ENCODE measurements at regions not wholly inside any gene's neighbourhood (a gene's known extent, or its start where the extent isn't known, plus 50 kb on each side); places are given as distances from the start of the nearest gene placed in this dataset.

DNA sequence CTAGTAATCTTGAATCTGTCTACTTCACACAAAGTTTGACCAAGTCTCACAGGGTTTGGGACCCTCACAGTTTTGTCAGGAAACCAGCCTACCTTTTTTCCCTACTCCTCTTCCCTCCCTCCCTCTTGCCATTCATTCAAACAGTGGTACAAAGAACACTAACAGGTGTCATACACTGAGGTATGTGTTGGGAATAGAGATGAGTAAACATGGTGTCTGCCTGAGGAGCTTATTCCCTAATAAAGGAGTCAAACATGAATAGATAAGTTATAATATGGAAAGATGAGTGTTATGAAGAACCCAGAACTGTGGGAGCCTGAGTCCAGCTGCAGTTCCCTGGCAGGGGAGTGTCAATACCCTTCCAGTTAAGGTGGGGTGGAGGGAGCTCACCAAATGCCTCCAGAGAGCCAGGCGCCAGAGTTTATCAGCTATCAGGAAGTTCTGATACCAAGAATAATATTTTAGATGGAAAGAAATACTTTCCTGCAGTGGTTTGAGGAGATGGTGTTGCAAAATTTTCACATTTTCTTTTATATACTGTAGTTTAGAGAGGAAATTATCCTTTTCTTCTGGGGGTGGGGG lies 183.4 kb upstream of the NR3C1 start:
- DNase-seq (ENCODE audit: low read depth): no peak

DNA sequence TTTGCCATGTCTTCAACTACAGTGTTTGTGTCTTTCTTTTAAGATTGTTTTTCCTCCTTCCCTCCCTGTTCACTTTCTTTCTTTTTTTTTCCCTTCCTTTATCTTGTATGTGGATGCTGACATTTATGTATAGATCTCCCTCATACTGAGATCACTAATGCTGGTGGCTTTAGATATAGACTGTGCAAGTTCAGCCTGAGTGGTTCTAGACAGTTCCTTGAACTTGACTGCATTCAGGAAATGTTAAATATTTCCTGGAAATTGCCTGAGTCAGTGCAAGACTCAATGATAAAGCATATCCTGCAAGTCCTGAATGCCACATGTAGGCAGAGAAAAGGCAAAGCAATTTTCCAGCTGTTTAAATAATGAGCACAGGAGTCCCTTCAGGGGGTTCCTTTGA lies 182.5 kb upstream of the NR3C1 start:
- no peak for DNase-seq (ENCODE audit: low read depth)

DNA sequence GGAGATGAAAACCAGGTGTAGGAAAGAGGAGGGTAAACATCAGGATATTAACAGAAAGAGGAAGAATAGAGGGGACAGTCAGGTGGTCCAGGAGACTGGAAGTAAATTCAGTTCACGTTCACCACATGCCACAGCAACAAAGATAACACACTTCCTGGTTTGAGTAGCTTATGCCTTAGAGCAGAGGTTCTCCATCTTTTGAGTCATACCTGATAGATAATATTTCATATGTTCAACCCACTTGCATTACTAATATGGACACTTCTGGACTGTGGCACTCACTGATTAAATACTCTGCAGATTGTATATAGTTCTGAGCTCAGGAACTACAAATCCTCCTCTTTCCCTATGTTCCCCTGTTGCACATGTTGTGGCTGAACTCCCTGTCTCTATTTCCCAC lies 179.9 kb upstream of the NR3C1 start:
- DNase-seq (ENCODE audit: low read depth): no peak

DNA sequence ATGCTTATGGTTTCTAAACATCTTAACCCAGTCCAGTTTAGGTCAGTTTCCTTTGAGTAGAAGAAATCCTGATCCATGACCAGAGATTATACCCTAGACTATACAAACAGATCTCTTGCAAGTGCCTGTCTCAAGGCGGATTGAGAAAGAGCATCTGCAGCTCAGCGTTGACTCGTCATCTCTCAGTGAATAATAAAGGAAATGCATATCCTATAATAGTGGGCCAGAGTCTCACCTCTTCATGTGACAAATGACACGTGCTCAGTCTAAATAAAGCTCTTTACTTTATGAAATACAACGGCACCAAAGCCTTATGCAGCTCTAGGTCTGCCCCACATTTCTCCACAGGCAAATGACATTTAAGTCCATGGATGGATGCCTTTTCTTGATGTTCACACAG lies 179.4 kb upstream of the NR3C1 start:
- peak; percentile 80 for DNase-seq (ENCODE audit: low read depth)

DNA sequence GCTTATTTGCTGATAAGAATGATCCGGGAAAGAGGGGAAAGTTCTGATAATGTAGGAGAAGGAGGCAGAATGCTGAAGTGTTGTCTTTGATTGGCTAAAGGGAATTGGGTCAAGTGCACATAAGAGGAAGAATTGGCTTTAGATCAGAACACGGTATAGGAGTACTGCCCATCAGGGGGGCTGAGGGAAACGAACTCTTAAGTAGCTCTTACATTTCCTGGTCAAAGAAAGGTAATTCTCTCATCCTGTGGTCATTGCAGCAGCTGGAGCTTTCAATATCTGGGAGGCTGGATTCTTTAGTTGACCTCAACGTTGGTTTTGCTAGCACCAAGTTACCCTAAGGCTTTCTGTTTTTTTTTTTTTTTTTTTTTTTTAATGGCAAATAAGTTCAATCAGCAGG lies 178.7 kb upstream of the NR3C1 start:
- no peak for DNase-seq (ENCODE audit: low read depth)

DNA sequence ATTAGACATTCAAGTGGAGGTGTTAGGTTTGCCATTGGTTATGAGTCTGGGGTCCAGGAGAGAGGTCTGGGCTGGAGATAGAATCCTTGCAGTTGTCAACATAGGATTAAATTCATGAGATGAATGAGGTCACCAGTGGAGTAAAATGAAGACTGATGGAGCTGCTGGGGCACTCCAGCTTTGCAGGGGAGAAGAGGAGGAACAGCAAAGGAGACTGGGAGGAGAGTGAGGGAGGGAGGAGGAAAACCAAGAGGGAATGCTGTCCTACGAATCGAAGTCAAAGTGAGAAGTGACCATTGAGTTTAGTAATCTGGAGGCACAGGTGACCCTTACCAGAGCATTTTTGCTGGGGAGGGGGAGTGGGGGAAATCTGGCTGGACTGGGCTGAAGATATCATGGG lies 178.2 kb upstream of the NR3C1 start:
- DNase-seq (ENCODE audit: low read depth): no peak

DNA sequence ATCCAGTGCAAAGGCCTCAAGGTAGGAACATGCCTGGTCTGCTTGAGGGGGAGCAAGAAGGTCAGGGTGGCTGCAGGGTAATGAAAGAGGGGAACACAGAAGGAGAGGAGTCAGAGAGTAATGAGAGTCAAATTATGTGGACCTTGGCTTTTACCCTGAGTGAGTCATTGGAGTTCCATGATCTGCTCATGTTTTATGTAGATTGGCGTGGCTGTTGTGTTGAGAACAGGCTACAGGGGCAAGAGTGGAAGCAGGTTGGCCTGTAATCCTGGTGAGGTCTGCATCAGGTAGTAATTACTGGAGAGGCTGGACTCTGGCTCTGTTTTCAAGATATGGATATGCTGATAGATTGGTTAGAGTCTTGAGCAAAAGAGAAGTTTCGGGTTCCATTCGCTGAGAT lies 177.7 kb upstream of the NR3C1 start:
- DNase-seq (ENCODE audit: low read depth): no peak

DNA sequence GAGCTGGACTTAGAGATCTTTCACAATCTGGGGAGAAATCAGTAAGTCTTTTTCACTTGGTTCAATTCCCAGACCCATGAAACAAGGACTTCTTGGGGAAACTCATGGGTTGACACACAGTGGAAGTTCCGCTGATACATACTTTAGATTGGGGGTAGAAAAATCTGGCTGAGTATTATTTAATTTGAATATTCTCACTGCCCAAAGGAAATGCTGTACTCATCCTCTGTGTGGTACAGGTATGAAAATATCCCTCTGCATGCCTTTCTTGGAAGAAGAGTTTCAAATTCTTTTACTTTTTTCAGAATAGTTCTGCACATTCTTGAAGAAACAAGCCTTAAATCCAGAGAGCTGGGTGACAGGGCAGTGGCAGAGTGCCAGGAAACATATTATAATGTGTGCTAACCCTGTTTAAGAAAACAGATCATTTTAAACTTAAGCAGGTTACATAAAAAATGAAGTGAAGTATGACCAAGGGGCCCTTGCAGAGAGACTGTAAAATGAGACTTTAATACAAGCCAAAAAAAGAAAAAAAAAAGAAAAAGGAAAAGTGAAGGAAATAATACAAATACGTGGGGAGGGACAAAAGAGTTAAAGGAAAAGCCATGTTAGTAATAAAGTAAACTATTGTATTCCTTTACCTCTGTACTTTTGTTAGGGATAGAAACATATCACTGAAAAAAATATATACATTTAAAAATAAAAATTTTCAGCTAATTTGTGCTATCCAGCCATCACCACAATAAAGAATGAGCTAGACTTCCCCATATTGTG lies 173.4 kb upstream of the NR3C1 start:
- peak; percentile 93 for DNase-seq (ENCODE audit: low read depth)

DNA sequence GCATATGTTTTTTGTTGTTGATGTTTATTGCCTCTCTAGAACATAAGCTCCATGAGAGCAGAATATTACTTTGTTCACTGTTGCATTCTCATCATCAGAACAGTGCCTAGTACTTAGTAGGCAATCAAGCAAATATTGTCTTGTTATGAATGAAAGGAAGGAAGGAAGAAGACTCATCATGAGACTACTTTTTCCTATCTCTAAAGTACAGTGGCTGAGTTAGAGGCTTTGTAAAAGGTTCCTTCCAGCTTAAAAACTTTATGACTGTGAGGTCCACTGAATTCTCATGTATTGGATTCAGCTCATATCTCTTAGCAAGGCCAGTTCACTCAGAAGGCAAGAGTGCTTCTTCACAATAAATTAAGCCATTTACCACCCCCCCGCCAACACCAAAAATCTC lies 171.8 kb upstream of the NR3C1 start:
- no peak for DNase-seq (ENCODE audit: low read depth)

DNA sequence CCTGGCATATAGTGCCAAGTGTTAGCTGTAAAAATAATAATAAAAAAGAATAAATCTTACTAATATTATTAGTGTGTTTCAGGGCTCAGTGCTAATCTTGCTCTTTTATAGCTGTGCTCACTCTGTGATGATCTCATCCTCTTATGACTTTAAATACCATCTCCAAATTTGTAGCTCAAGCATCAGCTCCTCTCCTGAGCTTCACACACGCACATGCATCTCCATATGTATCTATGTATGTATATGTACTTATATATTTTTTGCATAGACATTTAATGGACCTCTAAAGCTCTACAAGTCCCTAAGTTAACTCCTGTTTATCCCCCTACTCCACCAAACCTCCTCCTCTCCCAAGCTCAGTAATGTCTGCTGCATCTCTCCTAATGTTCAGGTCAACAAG lies 170.8 kb upstream of the NR3C1 start:
- no peak for DNase-seq (ENCODE audit: low read depth)

DNA sequence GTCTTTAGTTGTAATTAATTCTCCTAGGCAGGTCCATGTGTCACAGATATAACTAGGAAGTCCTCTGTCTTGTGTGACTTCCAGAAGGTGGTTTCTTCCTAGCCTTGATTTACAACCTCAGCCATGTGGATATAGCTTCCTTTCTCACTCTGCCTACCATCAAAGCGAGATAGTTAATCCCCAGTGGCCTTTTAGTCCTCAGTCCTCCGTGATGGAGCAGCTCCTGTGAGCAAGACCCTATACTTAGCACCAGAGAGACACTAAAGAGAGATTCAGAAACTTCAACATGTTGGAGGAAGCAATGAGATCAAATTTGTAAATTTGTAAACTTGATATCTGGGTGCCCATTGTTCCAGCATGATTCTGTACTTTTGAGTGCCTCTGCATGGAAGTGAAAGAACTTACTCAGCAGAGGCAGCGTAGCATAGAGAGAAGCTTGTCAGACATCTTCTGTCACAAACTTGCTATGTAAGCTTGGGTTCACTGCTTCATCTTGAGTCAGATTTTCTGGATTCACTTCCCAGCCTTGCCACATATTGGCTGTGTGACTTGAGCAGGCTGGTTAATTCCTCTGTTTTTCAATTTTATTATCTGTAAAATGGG lies 170.2 kb upstream of the NR3C1 start:
- DNase-seq (ENCODE audit: low read depth): no peak

DNA sequence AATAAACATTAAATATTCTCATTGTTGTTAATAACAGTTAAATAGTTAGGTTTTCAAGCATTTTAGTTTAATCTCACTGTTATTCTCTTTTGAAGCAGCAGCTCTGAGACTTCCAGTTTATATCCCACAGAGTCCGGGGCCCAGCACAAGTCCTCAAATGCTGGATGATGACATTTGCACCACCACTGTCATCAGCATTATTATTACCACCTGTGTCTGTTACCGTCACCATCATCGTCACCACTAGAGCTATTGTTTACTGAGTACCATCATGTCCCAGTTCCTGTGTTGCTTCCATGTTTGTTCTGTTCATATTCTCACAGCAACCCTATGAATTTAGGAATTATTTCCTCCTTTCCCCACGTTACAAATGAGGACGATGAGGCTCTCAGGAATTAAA lies 169.2 kb upstream of the NR3C1 start:
- no peak for DNase-seq (ENCODE audit: low read depth)

DNA sequence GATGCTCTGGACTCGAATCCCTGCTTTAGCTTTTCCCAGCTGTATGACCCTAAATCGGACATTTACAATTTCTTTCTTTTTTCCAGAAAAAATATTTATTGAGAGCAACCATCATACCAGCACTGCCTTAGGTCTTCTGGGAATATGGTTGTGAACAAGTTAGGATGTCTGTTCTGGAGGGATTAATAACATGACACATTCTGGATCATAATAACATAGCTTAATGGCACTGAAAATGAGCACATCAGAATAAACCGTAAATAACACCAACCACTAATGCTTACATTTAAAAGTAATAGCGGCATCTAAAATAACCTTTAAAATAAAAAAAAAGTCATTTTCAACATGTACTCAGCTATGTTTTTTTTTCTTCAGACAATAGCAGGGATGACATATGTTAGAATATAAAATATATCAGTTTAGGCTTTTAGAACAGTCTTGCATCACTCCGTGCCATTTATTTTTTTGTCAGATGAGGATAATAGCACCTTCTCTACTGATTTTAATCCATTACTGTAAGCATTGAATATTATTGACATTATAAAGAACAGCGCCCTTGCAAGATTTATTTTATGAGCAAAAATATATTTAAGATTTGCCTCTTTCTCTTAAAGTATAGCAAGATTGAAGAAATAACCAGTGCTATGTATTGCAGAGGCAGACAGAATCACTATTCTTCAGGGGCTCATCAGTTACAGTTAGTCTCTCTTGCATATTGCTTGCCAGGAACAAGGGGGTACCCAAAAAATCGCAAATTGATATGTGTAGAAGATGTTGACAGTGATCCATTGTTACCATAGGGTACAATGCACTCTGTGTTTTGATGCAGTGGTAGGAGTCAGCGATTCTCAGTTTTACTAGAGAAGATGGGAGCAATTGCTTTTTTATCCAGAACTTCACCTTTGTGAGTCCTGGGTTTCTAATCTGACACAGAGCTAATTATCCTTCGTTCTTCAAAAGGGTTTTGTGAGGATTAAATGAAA lies 168.4 kb upstream of the NR3C1 start:
- no peak for DNase-seq (ENCODE audit: low read depth)

DNA sequence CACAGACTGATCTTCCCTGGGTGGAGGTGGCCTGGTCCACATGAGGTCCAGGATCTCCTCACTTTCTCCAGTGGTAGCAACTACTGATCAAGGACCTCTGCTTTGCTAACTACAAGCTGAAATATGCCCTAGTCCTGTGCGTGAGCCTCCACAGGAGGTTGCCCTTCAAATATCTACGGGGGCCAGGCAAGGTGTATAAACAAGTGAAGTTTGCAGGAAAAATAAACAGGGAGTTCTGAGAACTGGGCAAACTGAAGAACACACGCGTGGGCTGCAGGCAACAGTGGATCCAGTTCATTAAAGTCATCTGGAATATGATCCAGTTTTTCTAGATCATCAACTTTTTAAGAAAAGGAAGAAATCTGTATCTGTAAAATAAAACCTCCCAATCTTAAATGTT lies 167.5 kb upstream of the NR3C1 start:
- no peak for DNase-seq (ENCODE audit: low read depth)

DNA sequence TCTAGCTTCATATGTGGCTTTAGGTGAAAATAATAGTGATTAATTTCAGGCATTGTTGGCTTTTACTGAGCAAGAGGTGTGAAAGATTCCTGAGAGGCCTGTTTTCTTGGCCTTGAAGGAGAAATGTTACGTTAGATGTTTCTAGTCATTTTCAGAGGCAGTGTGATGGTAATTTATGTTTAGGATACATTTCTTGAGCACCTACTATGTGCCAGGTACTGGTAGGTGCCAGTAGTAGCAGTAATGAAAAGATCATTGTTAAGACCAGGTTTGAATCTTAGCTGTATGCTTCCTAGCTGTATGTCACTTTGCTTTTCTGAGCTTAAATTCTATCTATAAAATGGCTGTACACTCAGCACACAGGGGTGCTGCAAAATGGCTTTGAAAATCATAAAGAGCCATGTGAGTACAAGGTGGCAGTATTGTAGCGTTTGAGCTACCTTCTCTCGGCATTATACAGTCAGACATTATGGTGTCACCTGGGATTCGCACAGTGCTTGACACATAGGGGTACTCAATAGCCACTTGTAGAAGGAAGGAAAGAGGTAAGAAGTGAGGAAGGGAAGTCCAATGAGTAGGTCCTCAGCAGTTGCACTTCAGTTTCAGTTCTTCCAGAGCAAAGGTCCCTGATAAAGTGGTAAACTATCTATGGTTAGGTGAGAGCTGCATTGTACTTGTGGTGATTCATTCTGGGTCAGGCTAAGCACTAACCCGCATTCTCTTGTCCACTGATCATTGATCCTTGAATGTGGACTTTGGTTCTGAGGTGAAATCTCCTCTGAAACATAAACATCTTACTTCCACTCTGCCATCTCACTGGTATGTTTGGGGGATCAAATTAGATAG lies 166.5 kb upstream of the NR3C1 start:
- DNase-seq (ENCODE audit: low read depth): no peak

DNA sequence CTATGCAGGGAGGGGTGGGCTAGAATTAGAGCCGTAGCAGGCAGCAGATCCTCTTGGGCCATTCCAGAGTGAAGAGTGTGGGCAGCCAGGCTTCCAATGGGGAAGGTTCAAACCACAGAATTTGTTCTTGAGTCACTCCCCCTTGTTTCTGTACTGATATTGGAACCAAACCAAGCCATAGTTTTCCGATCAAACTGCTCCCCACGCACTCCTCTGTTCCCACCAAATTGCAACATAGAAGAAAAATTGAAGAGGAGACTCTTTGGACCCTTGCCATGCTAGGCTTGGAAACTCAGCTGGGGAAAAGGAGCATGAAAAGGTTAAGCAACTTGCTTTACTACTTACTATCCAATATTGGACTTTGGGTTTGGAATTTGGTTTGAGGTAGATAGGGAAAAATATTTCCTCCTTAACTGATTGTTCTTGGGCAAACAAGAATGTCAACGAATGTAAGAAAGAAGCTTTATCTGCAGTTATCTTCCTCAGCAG lies 165.8 kb upstream of the NR3C1 start:
- peak; percentile 87 for DNase-seq (ENCODE audit: low read depth)

DNA sequence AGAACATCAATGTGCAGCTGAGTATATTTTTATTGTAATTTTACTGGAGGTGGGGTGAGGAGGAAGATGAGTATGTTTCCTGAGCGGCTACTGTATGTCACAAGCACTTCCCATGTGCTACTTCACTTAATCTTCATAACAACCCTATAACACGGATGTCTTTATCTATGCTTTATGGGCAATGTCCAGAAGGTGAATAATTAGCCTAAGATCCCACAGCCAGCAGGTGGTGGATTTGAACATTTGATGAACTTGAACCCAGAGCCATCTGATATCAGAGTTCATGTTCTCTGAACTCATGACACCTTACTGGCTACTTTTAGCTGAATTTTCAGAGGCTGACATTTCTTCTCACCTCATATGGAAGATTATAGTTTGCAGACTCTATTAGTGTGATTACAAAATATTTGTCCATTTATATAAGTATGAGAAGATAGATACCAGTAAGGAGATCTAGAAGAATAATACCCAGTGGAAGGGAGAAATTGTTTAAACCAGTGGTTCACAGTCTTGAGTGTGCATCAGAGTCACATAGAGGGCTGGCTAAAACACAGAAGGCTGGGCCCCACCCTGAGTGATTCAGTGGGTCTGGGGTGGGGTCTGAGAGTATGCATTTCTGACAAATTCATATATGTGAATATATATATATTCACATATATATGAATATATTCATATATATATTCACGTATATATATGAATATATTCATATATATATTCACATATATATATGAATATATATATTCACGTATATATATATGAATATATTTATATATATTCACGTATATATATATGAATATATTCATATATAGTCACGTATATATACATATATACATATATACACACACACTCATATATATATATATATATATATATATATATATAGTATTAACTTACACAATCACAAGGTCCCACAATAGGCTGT lies 164.4 kb upstream of the NR3C1 start:
- no peak for DNase-seq (ENCODE audit: low read depth)

DNA sequence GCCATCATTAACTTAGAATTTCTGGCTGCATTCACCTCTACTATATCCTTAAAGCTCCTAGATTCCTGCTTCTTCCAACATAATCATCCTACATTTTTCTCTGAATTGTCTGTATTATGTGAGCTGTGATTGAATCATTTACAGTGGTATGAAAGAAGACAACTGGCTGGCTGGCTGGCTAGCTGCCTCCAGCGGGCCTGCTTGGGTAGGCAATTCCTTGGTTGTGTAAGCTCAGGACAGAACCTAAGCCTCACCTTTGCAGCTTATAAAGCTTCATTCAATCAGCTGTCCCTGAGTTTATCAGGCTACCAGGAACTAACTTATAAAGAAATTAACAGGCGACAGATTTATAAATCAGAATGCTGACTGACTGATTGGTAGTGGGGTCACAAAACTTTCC lies 162.7 kb upstream of the NR3C1 start:
- no peak for DNase-seq (ENCODE audit: low read depth)

DNA sequence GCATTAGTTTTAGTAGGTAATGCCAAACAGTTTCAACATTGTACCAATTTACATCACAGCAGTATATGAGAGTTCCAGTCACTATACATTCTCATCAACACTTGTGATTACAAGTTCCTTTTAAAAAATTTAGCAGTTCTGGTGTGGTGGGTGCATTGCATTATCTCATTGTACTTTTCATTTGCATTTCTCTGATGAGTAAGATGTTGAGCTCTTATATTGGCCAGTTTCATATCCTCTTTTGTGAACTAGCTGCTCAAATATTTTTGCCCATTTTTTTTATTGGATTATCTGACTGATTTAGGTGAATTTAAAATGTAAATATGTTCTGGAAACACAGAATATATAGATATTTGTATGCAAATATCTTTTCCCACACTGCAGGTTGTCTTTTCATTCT lies 160.9 kb upstream of the NR3C1 start:
- DNase-seq (ENCODE audit: low read depth): no peak

DNA sequence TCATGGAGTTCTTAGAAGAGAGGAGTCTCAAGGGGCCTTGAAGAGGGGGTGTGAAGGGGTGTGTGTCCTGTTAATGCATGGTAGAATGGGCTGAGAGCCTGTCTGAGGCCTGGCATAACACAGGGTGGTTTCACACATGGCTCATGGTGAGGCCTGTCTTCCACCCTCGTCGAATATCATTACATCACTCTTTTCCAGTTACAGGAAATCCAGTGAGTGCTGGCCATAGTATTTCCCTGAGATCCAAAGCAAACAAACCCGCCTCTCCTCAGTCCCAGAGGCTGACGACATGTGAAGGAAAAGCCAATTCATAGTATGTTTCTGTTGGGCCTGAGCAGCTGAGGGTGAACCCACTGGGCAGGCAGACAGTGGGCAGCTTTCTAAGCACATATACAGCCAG lies 159.4 kb upstream of the NR3C1 start:
- peak; percentile 90 for DNase-seq (ENCODE audit: low read depth)

Measured in iris pigment epithelial cell (primary cell).